Glutamatergic neuron (in vitro differentiated cells): ENCODE measurements at regions not wholly inside any gene's neighbourhood (a gene's known extent, or its start where the extent isn't known, plus 50 kb on each side); places are given as distances from the start of the nearest gene placed in this dataset.
"Not testable (repeated sequence)": the region's sequence is repeated elsewhere in the genome, so short reads cannot be mapped to it uniquely, and the experiment has no call there.

Experiments
- DNase-seq: peaks from one replicate; pipeline ENCODE4 v3.0.0; 2022
- H3K27ac Mint-ChIP-seq: one replicate; pipeline ENCODE4 v1.8.0; 2020; ENCODE audit warnings: mild to moderate bottlenecking, mixed read lengths, inconsistent platforms; ENCODE audit not compliant: unreplicated experiment
- H3K27me3 Mint-ChIP-seq: one replicate; pipeline ENCODE4 v1.8.0; 2020; ENCODE audit warnings: mild to moderate bottlenecking, moderate library complexity, mixed read lengths, inconsistent platforms; ENCODE audit not compliant: unreplicated experiment
- H3K36me3 Mint-ChIP-seq: one replicate; pipeline ENCODE4 v1.8.0; 2020; ENCODE audit warnings: mild to moderate bottlenecking, mixed read lengths, inconsistent platforms; ENCODE audit not compliant: unreplicated experiment
- H3K4me1 Mint-ChIP-seq: one replicate; pipeline ENCODE4 v1.8.0; 2020; ENCODE audit warnings: mild to moderate bottlenecking, low read depth, mixed read lengths, inconsistent platforms; ENCODE audit not compliant: unreplicated experiment
- H3K4me3 Mint-ChIP-seq: one replicate; pipeline ENCODE4 v1.8.0; 2020; ENCODE audit warnings: mild to moderate bottlenecking, mixed read lengths, inconsistent platforms; ENCODE audit not compliant: unreplicated experiment
- H3K9me3 Mint-ChIP-seq: one replicate; pipeline ENCODE4 v1.8.0; 2020; ENCODE audit warnings: mild to moderate bottlenecking, moderate library complexity, mixed read lengths, inconsistent platforms; ENCODE audit not compliant: unreplicated experiment
- TF ChIP-seq, protein P1 (sequence below): fragments of 200-600 bp; sonication (generic); IDR thresholded peaks from one replicate; pipeline ENCODE4 v1.5.0; 2021; ENCODE audit not compliant: partially characterized antibody, unreplicated experiment

DNA sequence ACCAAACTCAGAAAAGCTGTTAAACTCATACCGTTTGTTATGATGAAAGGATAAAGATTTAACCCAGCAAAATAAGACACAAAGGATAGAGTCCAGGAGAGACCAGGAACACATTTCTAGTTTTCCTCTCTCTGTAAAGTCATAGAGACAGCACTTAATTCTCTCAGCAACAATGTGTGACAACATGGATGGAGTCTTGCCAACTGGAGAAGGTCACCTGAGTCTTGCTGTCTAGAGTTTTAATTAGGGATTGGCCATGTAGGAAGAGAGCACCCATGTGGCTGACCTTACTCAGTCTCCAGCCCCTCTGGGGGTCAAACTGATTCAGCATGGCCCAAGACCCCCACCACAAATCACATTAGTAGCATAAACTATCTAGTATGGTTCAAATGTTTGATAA, 151.0 kb upstream of the ATF7IP start:
- H3K9me3 Mint-ChIP-seq = no peaks in the 10 kb centered on the region
- no peaks in the 10 kb centered on the region for H3K27me3 Mint-ChIP-seq
- H3K4me1 Mint-ChIP-seq = no peaks in the 10 kb centered on the region
- DNase-seq = no peak
- H3K27ac Mint-ChIP-seq = no peak overlapping the region
- no peaks in the 10 kb centered on the region for H3K36me3 Mint-ChIP-seq
- H3K4me3 Mint-ChIP-seq = no peak overlapping the region
- TF ChIP-seq, protein P1, sequence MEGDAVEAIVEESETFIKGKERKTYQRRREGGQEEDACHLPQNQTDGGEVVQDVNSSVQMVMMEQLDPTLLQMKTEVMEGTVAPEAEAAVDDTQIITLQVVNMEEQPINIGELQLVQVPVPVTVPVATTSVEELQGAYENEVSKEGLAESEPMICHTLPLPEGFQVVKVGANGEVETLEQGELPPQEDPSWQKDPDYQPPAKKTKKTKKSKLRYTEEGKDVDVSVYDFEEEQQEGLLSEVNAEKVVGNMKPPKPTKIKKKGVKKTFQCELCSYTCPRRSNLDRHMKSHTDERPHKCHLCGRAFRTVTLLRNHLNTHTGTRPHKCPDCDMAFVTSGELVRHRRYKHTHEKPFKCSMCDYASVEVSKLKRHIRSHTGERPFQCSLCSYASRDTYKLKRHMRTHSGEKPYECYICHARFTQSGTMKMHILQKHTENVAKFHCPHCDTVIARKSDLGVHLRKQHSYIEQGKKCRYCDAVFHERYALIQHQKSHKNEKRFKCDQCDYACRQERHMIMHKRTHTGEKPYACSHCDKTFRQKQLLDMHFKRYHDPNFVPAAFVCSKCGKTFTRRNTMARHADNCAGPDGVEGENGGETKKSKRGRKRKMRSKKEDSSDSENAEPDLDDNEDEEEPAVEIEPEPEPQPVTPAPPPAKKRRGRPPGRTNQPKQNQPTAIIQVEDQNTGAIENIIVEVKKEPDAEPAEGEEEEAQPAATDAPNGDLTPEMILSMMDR = no peak

DNA sequence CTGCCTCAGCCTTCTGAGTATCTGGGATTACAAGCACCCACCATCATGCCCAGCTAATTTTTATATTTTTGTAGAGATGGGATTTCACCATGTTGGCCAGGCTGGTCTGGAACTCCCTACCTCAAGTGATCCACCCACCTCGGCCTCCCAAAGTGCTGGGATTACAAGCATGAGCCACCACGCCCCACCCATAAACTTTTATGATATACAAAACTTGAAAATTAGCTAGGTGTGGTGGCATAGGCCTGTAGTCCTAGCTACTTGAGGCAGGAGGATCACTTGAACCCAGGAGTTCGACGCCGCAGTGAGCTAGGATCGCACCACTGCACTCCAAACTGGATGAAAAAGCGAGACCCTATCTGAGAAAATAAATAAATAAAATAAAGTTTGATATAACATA, 149.5 kb upstream of the ATF7IP start:
- not testable (repeated sequence) for H3K9me3 Mint-ChIP-seq, H3K36me3 Mint-ChIP-seq, DNase-seq, H3K27ac Mint-ChIP-seq, H3K4me1 Mint-ChIP-seq, H3K27me3 Mint-ChIP-seq, H3K4me3 Mint-ChIP-seq

DNA sequence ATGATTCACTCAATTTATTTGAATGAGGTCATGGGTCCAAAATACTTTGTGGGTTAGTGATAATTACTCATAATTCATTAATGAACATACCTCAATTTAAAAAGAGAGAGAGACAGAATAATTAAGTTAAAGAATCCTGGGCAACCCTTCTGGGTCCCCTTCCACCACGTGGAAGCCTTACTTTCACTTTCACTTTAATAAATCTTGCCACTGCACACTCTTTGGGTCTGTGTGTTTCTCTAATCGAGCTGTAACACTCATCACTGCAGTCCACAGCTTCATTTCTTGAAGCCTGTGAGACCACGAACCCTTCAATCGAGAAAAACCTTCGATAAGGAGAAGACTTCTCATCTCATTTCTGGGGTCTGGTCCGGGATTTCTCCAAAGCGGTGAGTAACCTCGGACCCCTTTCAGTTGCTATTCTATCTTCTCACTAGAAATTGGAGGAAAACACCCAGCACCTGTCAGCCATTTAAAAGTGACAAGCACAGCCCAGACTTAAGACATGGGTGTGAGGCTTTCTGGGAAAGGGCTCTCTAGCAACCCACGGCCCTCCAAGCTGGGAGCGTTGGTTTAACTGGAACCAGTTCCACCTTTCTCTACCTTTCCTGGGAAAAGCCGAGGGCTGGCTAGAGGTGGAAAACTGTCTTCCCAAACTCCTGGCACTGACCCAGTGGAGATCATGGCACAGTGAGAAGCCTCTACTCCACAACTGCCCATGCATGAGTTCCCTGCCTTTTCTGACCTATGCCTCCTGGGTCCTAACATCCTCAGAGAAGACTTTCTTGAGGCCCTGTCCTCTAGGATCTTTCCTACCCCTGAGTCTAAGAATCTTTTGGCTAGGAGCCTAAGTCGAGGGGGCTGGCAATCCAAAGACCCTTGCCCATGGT, 148.8 kb upstream of the ATF7IP start:
- Mint-ChIP-seq H3K27ac (no peak overlapping the region), H3K4me3 (no peak overlapping the region), H3K9me3 (peaks cover 3% of the 10 kb centered on the region), H3K27me3 (peaks cover 2% of the 10 kb centered on the region), H3K36me3 (no peaks in the 10 kb centered on the region), H3K4me1 (no peaks in the 10 kb centered on the region)
- DNase-seq = no peak
- TF ChIP-seq, protein P1 = no peak

DNA sequence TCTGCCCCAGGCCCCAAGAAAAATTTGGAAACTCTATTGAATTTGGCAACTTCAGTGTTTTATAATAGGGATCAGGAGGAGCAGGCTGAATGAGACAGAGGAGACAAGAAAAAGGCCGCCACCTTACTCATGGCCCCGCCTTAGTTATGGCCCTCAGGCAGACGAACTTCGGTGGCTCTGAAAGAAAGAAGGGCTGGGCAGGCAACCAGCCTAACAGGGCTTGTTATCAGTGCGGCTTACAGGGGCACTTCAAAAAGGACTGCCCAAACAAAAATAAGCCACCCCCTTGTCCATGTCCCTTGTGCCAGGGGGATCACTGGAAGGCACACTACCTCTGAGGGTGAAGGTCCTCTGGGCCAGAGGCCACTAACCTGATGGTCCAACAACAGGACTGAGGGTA, 146.3 kb upstream of the ATF7IP start:
- Mint-ChIP-seq H3K27ac (no peak overlapping the region), H3K27me3 (peaks cover 2% of the 10 kb centered on the region), H3K9me3 (peaks cover 3% of the 10 kb centered on the region), H3K36me3 (no peaks in the 10 kb centered on the region), H3K4me3 (no peak overlapping the region), H3K4me1 (no peaks in the 10 kb centered on the region)
- DNase-seq = no peak
- TF ChIP-seq, protein P1 = no peak

DNA sequence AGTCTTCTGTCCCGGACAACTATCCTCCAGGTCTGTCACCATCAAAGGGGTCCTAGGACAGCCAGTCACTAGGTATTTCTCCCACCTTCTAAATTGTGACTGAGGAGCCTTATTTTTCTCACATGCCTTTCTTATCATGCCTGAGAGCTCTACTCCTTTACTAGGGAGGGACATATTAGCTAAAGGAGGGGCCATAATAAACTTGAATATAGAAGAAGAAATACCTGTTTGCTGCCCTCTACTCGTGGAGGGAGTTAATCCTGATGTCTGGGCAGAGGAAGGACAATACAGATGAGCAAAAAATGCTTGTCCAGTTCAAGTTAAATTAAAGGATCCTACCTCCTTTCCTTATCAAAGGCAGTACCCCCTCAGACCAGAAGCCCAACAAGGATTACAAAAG, 145.8 kb upstream of the ATF7IP start:
- not testable (repeated sequence) for H3K27me3 Mint-ChIP-seq, DNase-seq, H3K4me3 Mint-ChIP-seq, H3K4me1 Mint-ChIP-seq, H3K27ac Mint-ChIP-seq, H3K36me3 Mint-ChIP-seq, H3K9me3 Mint-ChIP-seq

DNA sequence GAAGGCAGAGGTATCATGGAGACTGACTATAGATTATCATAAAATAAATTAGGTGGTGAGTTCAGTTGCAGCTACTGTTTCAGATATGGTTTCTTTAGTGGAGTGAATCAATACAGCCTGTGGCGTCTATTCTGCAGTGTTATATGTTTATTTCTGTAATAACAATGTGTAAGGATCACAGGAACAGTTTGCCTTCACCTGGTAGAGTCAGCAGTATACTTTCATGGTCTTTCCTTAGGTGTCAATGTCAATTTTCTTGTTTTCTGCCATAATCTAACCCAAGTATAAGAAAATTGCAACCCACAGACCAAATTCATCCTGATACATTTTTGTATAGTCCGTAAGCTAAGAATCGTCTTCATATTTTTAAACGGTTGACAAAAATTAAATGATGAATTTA, 140.4 kb upstream of the ATF7IP start:
- no peak overlapping the region for H3K27ac Mint-ChIP-seq
- TF ChIP-seq, protein P1 = no peak
- H3K9me3 Mint-ChIP-seq = peaks cover 3% of the 10 kb centered on the region
- peaks cover 2% of the 10 kb centered on the region for H3K27me3 Mint-ChIP-seq
- no peak for DNase-seq
- H3K36me3 Mint-ChIP-seq = no peaks in the 10 kb centered on the region
- H3K4me1 Mint-ChIP-seq = no peaks in the 10 kb centered on the region
- no peak overlapping the region for H3K4me3 Mint-ChIP-seq

DNA sequence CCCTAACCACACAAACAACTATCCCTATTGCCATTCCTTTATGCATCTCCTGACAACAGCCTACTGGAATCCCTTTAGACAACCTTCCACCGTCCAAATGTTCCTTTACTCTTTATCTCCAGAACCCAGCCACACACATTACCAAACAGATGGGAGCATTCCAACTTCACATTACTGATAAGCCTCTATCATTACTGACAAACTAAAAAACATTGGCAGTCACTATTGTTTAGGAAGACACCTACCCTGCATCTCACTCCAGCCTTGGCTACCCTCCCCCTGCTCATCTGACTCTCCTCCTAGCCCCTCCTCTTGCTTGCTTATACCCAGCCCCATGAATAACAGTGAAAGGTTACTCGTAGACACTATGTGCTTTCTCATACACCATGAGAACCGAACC, 130.3 kb upstream of the ATF7IP start:
- not testable (repeated sequence) for H3K27me3 Mint-ChIP-seq

DNA sequence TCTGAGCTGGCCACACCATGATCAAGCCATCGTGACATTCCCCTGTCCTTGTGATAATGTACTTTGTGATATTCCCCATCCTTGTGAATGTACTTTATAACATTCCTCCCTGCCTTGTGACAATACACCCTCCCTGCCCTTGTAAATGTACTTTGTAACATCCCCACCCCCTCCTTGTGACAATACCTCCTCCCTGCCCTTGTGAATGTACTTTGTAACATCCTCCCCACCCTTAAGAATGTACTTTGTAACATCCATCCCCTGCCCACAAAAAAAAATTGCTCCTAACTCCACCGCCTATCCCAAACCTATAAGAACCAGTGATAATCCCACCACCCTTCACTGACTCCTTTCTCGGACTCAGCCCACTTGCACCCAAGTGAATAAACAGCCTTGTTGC, 128.8 kb upstream of the ATF7IP start:
- not testable (repeated sequence) for H3K9me3 Mint-ChIP-seq, H3K36me3 Mint-ChIP-seq, H3K27me3 Mint-ChIP-seq, DNase-seq, H3K4me3 Mint-ChIP-seq, H3K27ac Mint-ChIP-seq
- H3K4me1 Mint-ChIP-seq = peaks cover 17% of the 10 kb centered on the region

More for the DNA sequence above, 130.3 kb upstream of the ATF7IP start:
- not testable (repeated sequence) for H3K9me3 Mint-ChIP-seq, H3K27ac Mint-ChIP-seq, H3K36me3 Mint-ChIP-seq, H3K4me3 Mint-ChIP-seq, DNase-seq, H3K4me1 Mint-ChIP-seq
